HL-60 (cell line): ENCODE measurements at regions not wholly inside any gene's neighbourhood (a gene's known extent, or its start where the extent isn't known, plus 50 kb on each side); places are given as distances from the start of the nearest gene placed in this dataset.

Source experiments
- GABPA ChIP-seq: IDR thresholded peaks from 2 replicates; pipeline ENCODE4 v1.6.1; 2012; ENCODE audit warnings: low read depth
- POLR2AphosphoS5 ChIP-seq: IDR thresholded peaks from 2 replicates; pipeline ENCODE4 v1.6.1; 2012; ENCODE audit warnings: low read depth
- SPI1 ChIP-seq: IDR thresholded peaks from 2 replicates; pipeline ENCODE4 v1.6.1; 2012; ENCODE audit warnings: low read depth, mild to moderate bottlenecking, borderline replicate concordance
- TF ChIP-seq, protein P1 (sequence below): IDR thresholded peaks from 2 replicates; pipeline ENCODE4 v1.6.1; 2012; ENCODE audit warnings: low read depth; ENCODE audit not compliant: insufficient replicate concordance
- TF ChIP-seq, protein P2 (sequence below): IDR thresholded peaks from one replicate; pipeline ENCODE4 v1.5.1; 2011; ENCODE audit warnings: low read length, control low read depth, inconsistent platforms; ENCODE audit not compliant: insufficient read depth

DNA sequence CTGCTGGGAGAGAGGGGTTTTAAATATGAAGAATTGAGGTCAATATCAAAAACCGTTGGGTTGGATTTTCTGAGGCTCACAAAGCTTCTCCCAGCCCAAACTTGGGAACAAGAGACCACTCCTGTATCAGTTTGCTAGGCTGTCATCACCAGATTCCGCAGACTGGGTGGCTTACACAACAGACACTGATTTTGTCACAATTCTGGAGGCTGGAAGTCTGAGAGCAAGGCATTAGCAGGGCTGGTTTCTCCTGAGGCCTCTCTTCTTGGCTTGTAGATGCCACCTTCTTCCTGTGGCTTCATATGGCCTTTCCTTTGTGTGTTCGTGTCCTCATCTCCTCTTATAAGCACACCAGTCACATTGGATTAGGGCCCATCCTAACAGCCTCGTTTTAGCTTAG is 122.9 kb upstream of the COPS8 start:
- TF ChIP-seq, protein P1, sequence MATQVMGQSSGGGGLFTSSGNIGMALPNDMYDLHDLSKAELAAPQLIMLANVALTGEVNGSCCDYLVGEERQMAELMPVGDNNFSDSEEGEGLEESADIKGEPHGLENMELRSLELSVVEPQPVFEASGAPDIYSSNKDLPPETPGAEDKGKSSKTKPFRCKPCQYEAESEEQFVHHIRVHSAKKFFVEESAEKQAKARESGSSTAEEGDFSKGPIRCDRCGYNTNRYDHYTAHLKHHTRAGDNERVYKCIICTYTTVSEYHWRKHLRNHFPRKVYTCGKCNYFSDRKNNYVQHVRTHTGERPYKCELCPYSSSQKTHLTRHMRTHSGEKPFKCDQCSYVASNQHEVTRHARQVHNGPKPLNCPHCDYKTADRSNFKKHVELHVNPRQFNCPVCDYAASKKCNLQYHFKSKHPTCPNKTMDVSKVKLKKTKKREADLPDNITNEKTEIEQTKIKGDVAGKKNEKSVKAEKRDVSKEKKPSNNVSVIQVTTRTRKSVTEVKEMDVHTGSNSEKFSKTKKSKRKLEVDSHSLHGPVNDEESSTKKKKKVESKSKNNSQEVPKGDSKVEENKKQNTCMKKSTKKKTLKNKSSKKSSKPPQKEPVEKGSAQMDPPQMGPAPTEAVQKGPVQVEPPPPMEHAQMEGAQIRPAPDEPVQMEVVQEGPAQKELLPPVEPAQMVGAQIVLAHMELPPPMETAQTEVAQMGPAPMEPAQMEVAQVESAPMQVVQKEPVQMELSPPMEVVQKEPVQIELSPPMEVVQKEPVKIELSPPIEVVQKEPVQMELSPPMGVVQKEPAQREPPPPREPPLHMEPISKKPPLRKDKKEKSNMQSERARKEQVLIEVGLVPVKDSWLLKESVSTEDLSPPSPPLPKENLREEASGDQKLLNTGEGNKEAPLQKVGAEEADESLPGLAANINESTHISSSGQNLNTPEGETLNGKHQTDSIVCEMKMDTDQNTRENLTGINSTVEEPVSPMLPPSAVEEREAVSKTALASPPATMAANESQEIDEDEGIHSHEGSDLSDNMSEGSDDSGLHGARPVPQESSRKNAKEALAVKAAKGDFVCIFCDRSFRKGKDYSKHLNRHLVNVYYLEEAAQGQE, result no peak
- TF ChIP-seq, protein P2, sequence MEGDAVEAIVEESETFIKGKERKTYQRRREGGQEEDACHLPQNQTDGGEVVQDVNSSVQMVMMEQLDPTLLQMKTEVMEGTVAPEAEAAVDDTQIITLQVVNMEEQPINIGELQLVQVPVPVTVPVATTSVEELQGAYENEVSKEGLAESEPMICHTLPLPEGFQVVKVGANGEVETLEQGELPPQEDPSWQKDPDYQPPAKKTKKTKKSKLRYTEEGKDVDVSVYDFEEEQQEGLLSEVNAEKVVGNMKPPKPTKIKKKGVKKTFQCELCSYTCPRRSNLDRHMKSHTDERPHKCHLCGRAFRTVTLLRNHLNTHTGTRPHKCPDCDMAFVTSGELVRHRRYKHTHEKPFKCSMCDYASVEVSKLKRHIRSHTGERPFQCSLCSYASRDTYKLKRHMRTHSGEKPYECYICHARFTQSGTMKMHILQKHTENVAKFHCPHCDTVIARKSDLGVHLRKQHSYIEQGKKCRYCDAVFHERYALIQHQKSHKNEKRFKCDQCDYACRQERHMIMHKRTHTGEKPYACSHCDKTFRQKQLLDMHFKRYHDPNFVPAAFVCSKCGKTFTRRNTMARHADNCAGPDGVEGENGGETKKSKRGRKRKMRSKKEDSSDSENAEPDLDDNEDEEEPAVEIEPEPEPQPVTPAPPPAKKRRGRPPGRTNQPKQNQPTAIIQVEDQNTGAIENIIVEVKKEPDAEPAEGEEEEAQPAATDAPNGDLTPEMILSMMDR, result no peak
- no peak for TF ChIP-seq GABPA
- no peak for TF ChIP-seq POLR2AphosphoS5
- no peak for TF ChIP-seq SPI1
